ENCODE measurements at regions not wholly inside any gene's neighbourhood (a gene's known extent, or its start where the extent isn't known, plus 50 kb on each side); places are given as distances from the start of the nearest gene placed in this dataset.

DNA sequence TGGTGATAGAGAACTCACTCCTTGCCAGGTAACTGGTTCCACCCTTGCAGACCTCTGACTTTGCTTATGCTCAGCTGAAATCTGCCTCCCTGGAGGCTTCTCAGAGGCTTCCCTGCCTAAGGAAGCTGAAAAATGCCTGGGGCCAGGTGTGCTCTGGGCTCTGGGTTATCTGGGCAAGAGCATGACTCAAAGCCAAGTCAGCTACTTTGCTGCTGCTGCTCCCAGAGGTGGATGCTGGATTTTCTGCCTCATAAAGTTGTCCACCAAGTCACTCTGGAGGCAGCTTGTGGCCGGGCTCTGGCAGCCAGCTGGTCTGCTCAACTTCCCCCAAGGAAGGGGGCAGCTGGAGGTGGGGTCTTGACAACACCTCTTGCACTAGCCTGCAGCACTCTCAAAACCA, 132.7 kb downstream of the PJA1 start:
- DNase-seq (ENCODE audit: low spot score), result no peak
- in situ Hi-C loops (cut with HindIII; ENCODE audit: low sequenced_read_pairs), result no loop called here

DNA sequence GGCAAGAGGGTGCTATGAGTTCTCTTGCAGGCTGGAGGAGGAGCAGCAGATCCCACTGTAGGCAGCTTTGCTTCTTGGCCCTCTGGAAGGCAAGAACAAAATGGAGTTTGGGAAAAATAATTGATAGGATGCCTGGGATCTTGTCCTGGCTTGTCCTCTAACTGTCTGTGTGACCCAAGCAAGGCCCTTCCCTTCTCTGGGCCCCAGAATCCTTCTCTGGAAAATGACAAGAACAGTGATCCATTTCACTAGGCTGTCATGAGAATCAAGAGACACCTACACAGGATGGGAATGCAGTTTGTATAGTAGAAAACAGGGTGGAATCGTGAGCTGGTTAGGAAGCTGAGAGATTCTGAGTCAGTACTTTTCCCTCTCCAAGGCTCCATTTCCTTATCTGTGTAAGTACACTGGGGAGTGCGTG, 133.3 kb downstream of the PJA1 start:
- no peak for DNase-seq (ENCODE audit: low spot score)
- in situ Hi-C loops (cut with HindIII; ENCODE audit: low sequenced_read_pairs), result no loop called here

DNA sequence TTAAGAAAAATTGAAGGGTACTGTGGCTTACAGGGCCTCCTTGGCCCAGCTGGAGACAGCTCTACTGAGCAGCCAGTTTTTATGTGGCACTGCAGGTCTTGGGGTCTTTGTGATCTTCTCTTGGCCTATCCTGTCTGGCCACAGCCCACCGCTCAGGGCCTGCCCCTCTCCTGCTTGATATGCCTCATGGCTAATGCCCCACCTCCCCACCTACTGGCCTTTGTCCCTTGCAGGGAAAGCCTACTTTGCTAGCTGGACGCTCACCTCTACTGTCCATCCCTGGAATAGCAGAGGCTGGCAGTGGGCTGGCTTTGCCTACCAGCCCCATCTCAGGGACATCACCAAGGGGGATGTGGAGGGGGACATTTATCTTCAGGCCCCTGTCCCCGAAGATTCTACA, 134.1 kb downstream of the PJA1 start:
- in situ Hi-C loops (cut with HindIII; ENCODE audit: low sequenced_read_pairs), result no loop called here
- DNase-seq (ENCODE audit: low spot score), result no peak

- in situ Hi-C loops (cut with HindIII; ENCODE audit: low sequenced_read_pairs), result no loop called here
- no peak for DNase-seq (ENCODE audit: low spot score)
Measured at GRCh38 chrX:69029771-69030170, 135.5 kb downstream of the PJA1 start.

GRCh38 chrX:69028761-69029120, 136.5 kb downstream of the PJA1 start:
- in situ Hi-C loops (cut with HindIII; ENCODE audit: low sequenced_read_pairs), result no loop called here
- no peak for DNase-seq (ENCODE audit: low spot score)

DNA sequence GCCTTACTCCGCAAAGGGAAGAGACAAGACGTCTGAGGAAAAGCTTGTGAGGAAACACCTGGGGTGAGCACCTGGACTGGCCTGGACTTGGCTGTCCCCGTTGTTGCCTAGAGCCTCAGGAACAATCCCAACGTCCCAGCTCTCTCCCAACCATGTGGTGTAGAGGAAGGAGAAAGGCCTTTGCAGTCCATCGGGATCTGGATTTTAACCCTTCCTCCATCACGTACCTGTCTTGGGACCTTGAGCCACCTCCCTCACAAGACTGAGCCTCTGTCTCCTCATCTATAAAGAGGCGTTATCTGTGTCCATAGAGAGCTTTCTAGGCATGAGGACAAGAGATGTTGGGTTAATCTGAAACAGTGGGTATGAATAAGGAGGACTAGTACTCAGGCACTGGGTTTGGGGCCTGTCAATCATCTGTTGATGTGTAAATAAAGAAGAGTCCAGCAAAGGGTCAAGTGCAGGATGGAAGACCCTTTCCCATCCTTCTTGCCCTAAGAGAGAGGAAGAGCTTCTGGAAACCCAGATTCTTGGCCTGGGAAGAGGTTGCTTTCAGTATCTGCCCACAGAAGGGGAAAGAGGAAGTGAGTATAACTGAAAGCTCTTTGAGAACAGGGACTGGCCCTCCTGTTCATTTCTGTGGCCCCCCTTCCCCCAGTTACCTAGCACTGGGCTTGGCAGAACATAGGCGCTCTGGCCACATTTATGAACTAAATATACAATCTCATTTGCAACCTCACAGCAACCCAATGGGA, 137.1 kb downstream of the PJA1 start:
- DNase-seq (ENCODE audit: low spot score), result no peak

DNA sequence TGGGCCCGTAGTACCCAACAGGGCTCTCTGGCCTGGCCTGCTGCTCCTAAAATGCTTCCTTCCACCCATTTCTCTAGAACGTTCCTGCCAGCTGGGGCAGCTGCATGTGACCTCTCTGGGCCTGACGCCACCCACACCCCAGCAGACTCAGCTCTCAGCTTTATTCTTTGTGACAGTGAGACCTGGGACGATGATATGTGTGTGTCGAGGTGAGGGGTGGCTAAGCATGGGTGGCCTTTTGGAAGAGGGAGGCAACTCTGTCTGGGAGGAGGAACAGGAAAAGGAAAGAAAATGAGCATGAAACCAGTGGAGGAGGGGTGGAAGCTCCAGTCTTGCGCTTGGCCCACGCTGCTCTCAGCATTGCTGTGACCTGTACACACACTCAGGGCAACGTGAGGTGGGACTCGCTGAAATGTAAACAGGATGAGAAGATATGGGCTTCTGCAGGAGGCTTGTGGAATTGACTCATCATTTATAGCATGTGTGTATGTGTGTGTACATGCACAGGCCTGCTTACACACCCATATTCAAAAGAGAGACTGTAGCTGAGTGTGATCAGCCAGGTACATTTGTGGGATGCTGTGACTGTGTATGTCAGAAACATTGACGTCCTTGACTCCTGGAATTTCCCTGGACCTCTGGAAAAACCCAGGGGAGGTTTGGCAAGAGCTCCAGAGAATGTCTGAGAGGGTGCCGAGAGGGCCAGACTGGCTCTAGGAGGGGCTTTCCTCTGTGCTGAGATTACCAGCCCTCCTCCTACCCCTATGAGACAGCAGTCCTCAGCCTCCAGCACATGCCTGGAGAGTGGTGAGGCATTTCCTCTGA, 137.9 kb downstream of the PJA1 start:
- in situ Hi-C loops (cut with HindIII; ENCODE audit: low sequenced_read_pairs), result no loop called here
- DNase-seq (ENCODE audit: low spot score), result no peak

More for the DNA sequence above, 137.1 kb downstream of the PJA1 start:
- in situ Hi-C loops (cut with HindIII; ENCODE audit: low sequenced_read_pairs), result no loop called here

DNA sequence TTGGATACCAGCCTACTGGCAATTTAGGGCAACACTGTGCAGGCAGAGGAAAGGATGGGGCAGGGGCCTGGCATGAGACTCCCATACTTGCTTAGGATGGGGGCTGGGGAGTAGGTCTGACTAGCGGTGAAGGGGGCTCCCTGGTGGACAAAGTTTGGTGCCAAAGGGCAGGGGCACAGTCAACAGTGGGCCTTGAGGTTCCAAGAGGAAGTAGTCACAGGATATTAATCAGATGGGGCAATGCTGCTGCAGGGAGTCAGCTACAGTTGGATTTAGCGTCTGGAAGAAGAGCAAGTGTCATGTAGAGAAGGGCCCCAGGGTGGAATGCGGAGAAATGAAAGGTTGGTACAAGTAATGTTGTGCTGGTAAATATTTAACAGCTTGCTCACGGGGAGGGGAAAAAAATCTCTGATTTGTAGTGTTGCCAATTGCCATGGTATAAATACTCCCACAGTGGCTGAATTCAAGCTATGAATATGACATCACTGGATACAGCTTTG, 139.4 kb downstream of the PJA1 start:
- in situ Hi-C loops (cut with HindIII; ENCODE audit: low sequenced_read_pairs), result no loop called here
- no peak for DNase-seq (ENCODE audit: low spot score)

DNA sequence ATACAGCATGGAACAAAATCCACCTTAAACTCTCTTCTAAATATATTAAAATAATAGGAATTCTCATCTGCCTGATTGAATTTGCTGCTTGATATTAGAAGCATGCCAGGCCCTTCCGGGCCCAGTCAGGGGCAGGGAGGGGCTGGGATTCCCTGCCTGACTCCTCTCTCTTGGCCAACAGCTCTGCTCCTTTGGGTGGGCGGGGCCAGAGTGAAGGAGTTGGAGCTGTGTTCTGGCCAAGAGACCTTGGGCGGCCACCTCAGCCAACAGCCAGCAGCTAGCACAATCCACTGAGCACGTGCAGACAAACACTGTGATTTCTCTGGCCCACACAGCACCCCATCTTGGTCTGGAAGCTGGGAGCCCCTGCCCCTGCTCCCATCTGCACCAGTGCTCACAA, 140.3 kb downstream of the PJA1 start:
- DNase-seq (ENCODE audit: low spot score), result no peak
- in situ Hi-C loops (cut with HindIII; ENCODE audit: low sequenced_read_pairs), result no loop called here

GRCh38 chrX:69024161-69024736, 141.0 kb downstream of the PJA1 start:
- DNase-seq (ENCODE audit: low spot score), result no peak
- in situ Hi-C loops (cut with HindIII; ENCODE audit: low sequenced_read_pairs), result no loop called here

DNA sequence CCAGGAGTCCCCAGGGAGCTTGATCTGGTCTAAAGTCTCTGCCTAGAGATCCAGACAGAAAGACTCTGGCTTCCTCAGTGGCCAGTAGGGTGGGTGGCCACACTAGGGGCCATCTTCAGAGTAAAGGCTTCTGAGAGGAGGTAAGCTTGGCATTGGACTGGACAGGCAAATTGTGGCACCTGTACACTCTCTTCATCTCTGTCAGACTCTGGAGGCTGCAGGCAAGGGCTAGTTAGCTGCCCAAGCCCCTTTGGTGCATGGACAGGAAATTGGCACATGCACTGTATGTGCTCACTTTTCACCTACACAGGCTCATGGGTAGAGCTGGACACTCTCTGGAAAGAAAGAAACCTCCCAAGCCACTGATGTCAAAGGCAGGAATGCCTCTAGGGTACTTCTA, 142.8 kb downstream of the PJA1 start:
- DNase-seq (ENCODE audit: low spot score), result no peak
- in situ Hi-C loops (cut with HindIII; ENCODE audit: low sequenced_read_pairs), result no loop called here

DNA sequence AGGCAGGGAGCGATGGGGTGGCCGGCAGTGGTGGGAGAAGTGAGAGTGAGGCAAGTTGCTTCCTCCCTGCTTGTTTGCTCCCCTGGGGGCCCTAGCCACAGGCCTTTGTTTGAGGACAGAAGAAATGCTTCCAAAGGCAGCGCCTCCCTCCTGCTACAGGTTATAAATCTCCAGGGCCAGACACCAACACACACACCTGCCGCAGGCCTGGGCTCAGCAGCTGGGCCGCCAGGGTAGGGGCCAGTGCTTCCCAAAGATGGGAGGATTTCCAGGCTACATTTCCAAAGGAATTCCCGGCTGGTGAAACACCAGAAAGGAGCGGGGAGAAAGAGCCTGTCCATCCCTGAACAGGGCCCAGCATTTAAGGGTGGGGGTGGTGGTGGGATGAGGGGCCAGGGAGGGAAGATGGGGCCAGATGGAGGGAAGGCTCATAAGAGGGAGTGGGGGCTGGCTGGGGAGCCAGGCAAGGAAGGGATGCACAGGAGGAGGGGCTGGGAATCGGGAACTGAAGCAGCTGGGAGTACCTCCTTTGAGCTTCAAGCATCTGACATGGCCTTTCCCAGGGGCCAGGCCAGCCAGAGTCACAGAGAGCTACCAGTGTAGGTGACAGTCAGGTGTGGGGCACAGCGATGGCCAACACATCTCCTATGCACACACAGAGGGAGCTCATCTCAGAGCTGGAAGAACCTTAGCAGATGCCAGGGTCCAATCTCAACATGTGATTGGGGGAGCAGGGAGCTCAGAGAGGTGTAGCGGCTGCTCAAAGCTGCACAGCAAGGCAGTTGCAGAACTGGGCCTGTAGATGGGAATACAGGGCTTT, 143.9 kb downstream of the PJA1 start:
- DNase-seq (ENCODE audit: low spot score), result no peak
- in situ Hi-C loops (cut with HindIII; ENCODE audit: low sequenced_read_pairs), result no loop called here

- DNase-seq (ENCODE audit: low spot score), result no peak
- in situ Hi-C loops (cut with HindIII; ENCODE audit: low sequenced_read_pairs), result no loop called here
Measured at GRCh38 chrX:69020316-69020715, 144.9 kb downstream of the PJA1 start.

GRCh38 chrX:69019073-69019890, 146.0 kb downstream of the PJA1 start:
- in situ Hi-C loops (cut with HindIII; ENCODE audit: low sequenced_read_pairs), result no loop called here

GRCh38 chrX:69018416-69019072, 146.7 kb downstream of the PJA1 start:
- in situ Hi-C loops (cut with HindIII; ENCODE audit: low sequenced_read_pairs), result no loop called here
- no peak for DNase-seq (ENCODE audit: low spot score)

More at GRCh38 chrX:69019073-69019890, 146.0 kb downstream of the PJA1 start:
- DNase-seq (ENCODE audit: low spot score), result no peak

- in situ Hi-C loops (cut with HindIII; ENCODE audit: low sequenced_read_pairs), result no loop called here
- no peak for DNase-seq (ENCODE audit: low spot score)
Measured at GRCh38 chrX:69016293-69016941, 148.8 kb downstream of the PJA1 start.

- in situ Hi-C loops (cut with HindIII; ENCODE audit: low sequenced_read_pairs), result no loop called here
- DNase-seq (ENCODE audit: low spot score), result no peak
Measured at GRCh38 chrX:69015564-69016292, 149.5 kb downstream of the PJA1 start.
